SK-N-SH (cell line): ENCODE measurements at regions not wholly inside any gene's neighbourhood (a gene's known extent, or its start where the extent isn't known, plus 50 kb on each side); places are given as distances from the start of the nearest gene placed in this dataset.

Experiments used
- CTCF ChIA-PET: fragments of 300-600, 350-600 bp; formaldehyde crosslinking; extraction: SDS; loops from one replicate; lab custom pipeline; 2021; lab: Yijun Ruan, JAX
- POLR2A ChIA-PET: fragments of 350-600 bp; sonication (Branson Sonifier 250); formaldehyde crosslinking; extraction: SDS; loops from one replicate; lab custom pipeline; 2020; ENCODE audit warnings: antibody characterized with exemption, inconsistent platforms; lab: Yijun Ruan, JAX
- DNase-seq: peaks from one replicate; pipeline ENCODE4 v3.0.0; 2012
- H2AFZ ChIP-seq: fragments of 200-600 bp; sonication (generic); 2 replicates; pipeline ENCODE4 v1.8.1; 2016; ENCODE audit warnings: antibody characterized with exemption, mild to moderate bottlenecking, low read depth
- H3F3A ChIP-seq: fragments of 200-600 bp; sonication (generic); replicated peaks from 2 replicates; pipeline ENCODE3; 2016; ENCODE audit warnings: antibody characterized with exemption, mild to moderate bottlenecking; ENCODE audit not compliant: insufficient read depth
- H3K27ac ChIP-seq, 2 experiments: fragments of 200-500 bp in 1 of 2; fragments of 200-600 bp in 1 of 2; sonication (Bioruptor generic) in 1 of 2; sonication (generic), shearing (Covaris generic) in 1 of 2; 2 replicates each; pipeline versions ENCODE4 v1.5.1 to v1.6.1; 2014 to 2016; ENCODE audit warnings: low read depth in 2 of 2, inconsistent platforms in 1 of 2, low read length in 1 of 2, mild to moderate bottlenecking in 1 of 2, mixed read lengths in 1 of 2
- H3K27me3 ChIP-seq: fragments of 200-600 bp; sonication (generic), shearing (Covaris generic); 2 replicates; pipeline ENCODE4 v1.6.1; 2016; ENCODE audit warnings: mixed run types; ENCODE audit not compliant: insufficient read depth
- H3K36me3 ChIP-seq, 2 experiments: fragments of 200-500 bp in 1 of 2; fragments of 200-600 bp in 1 of 2; sonication (Bioruptor generic) in 1 of 2; sonication (generic) in 1 of 2; replicated peaks in 1 of 2; 2 replicates each; pipeline versions ENCODE3 to v1.5.1; 2014 to 2016; ENCODE audit warnings: low read length in 1 of 2, mild to moderate bottlenecking in 1 of 2; ENCODE audit not compliant: insufficient read depth in 2 of 2, control insufficient read depth in 1 of 2
- H3K4me1 ChIP-seq, 2 experiments: fragments of 200-500 bp in 1 of 2; fragments of 200-600 bp in 1 of 2; sonication (Bioruptor generic) in 1 of 2; sonication (generic), shearing (Covaris generic) in 1 of 2; 2 replicates each; pipeline versions ENCODE4 v1.5.1 to v1.6.1; 2014 to 2016; ENCODE audit warnings: low read depth in 1 of 2, low read length in 1 of 2, mixed run types in 1 of 2; ENCODE audit not compliant: insufficient read depth in 2 of 2, control insufficient read depth in 1 of 2
- H3K4me2 ChIP-seq: fragments of 200-600 bp; sonication (generic), shearing (Covaris generic); 2 replicates; pipeline ENCODE4 v1.6.1; 2017; ENCODE audit warnings: mixed run types
- H3K4me3 ChIP-seq, 2 experiments: fragments of 200-500 bp in 1 of 2; fragments of 200-600 bp in 1 of 2; sonication (Bioruptor generic) in 1 of 2; sonication (generic), shearing (Covaris generic) in 1 of 2; 2 replicates each; pipeline versions ENCODE4 v1.5.1 to v1.8.1; 2014 to 2016; ENCODE audit warnings: low read depth in 2 of 2, inconsistent platforms in 1 of 2, low read length in 1 of 2, mild to moderate bottlenecking in 1 of 2, mixed read lengths in 1 of 2, moderate library complexity in 1 of 2
- H3K79me2 ChIP-seq: fragments of 200-600 bp; sonication (generic); 2 replicates; pipeline ENCODE4 v1.8.1; 2017; ENCODE audit warnings: mild to moderate bottlenecking; ENCODE audit not compliant: insufficient read depth
- H3K9ac ChIP-seq: fragments of 200-600 bp; sonication (generic); 2 replicates; pipeline ENCODE4 v1.6.1; 2017; ENCODE audit warnings: mixed run types
- H3K9me2 ChIP-seq: fragments of 200-600 bp; sonication (generic); 2 replicates; pipeline ENCODE4 v1.6.1; 2017; ENCODE audit warnings: mixed run types
- H3K9me3 ChIP-seq: fragments of 200-600 bp; sonication (generic); 2 replicates; pipeline ENCODE4 v1.6.1; 2017; ENCODE audit warnings: mixed run types, mild to moderate bottlenecking, moderate library complexity
- H4K20me1 ChIP-seq: fragments of 200-600 bp; sonication (generic); 2 replicates; pipeline ENCODE4 v1.6.1; 2017; ENCODE audit warnings: mild to moderate bottlenecking, mixed run types; ENCODE audit not compliant: insufficient read depth
- EP300 ChIP-seq, 2 experiments: IDR thresholded peaks; 2 replicates each; pipeline versions ENCODE4 v1.4.0 to v1.6.1; 2012; ENCODE audit warnings: borderline replicate concordance in 1 of 2, low read depth in 1 of 2, low read length in 1 of 2
- FOXJ3 ChIP-seq: sonication (generic); formaldehyde crosslinking; IDR thresholded peaks from 2 replicates; pipeline ENCODE4 v1.5.1; 2020; ENCODE audit warnings: mild to moderate bottlenecking, missing genetic modification reagents
- GATA2 ChIP-seq: sonication (generic); formaldehyde crosslinking; IDR thresholded peaks from 2 replicates; pipeline ENCODE4 v1.5.0; 2020; ENCODE audit warnings: mild to moderate bottlenecking, missing genetic modification reagents
- JUND ChIP-seq: IDR thresholded peaks from 2 replicates; pipeline ENCODE4 v1.4.0; 2012
- MEF2A ChIP-seq: IDR thresholded peaks from 2 replicates; pipeline ENCODE4 v1.4.0; 2012; ENCODE audit warnings: low read depth, borderline replicate concordance
- MXI1 ChIP-seq: IDR thresholded peaks from 2 replicates; pipeline ENCODE4 v1.6.1; 2012; ENCODE audit warnings: mild to moderate bottlenecking, low read depth, low read length, improper control_type of control experiment
- POLR2AphosphoS5 ChIP-seq: IDR thresholded peaks from 2 replicates; pipeline ENCODE4 v1.6.1; 2012; ENCODE audit warnings: low read depth, low read length
- RCOR1 ChIP-seq: fragments of 150-350 bp; IDR thresholded peaks from 2 replicates; pipeline ENCODE4 v1.6.1; 2017; ENCODE audit warnings: antibody characterized with exemption, low read length
- RFX5 ChIP-seq: IDR thresholded peaks from 2 replicates; pipeline ENCODE4 v1.6.1; 2012; ENCODE audit warnings: mild to moderate bottlenecking, improper control_type of control experiment, low read length
- SIN3A ChIP-seq: IDR thresholded peaks from 2 replicates; pipeline ENCODE4 v1.6.1; 2012; ENCODE audit warnings: low read depth, mild to moderate bottlenecking, low read length, moderate library complexity, borderline replicate concordance
- TAF1 ChIP-seq: IDR thresholded peaks from 2 replicates; pipeline ENCODE4 v1.6.1; 2012; ENCODE audit warnings: low read depth, mild to moderate bottlenecking, low read length, moderate library complexity, borderline replicate concordance
- TCF12 ChIP-seq: IDR thresholded peaks from 2 replicates; pipeline ENCODE4 v1.4.0; 2012
- YY1 ChIP-seq: IDR thresholded peaks from 2 replicates; pipeline ENCODE4 v1.4.0; 2012; ENCODE audit warnings: low read depth, mild to moderate bottlenecking
- TF ChIP-seq, protein P1 (sequence below): IDR thresholded peaks from 2 replicates; pipeline ENCODE4 v1.4.0; 2012; ENCODE audit warnings: low read depth, borderline replicate concordance
- TF ChIP-seq, protein P2 (sequence below): IDR thresholded peaks from 2 replicates; pipeline ENCODE4; 2012
- TF ChIP-seq, protein P3 (sequence below): fragments of 200-600 bp; sonication (generic); IDR thresholded peaks from 2 replicates; pipeline ENCODE4 v1.6.1; 2017; ENCODE audit warnings: antibody characterized with exemption, mild to moderate bottlenecking, moderate library complexity

DNA sequence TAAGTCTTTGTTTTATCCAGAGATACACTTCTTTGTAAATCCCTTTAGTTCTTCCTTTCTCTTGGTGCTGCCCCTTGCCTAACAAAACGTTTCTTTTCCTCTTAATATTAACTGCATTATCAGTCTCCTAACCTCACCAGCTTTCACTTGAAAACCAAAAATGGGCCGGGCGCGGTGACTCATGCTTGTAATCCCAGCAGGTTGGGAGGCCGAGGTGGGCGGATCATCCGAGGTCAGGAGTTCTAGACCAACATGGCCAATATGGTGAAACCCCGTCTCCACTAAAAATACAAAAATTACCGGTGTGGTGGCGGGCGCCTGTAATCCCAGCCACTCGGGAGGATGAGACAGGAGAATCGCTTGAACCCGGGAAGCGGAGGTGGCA lies 329.8 kb upstream of the MIR17HG start (continued):
- TF ChIP-seq RFX5 (no peak), RCOR1 (no peak)
- TF ChIP-seq, all 33 proteins: peak for 0

DNA sequence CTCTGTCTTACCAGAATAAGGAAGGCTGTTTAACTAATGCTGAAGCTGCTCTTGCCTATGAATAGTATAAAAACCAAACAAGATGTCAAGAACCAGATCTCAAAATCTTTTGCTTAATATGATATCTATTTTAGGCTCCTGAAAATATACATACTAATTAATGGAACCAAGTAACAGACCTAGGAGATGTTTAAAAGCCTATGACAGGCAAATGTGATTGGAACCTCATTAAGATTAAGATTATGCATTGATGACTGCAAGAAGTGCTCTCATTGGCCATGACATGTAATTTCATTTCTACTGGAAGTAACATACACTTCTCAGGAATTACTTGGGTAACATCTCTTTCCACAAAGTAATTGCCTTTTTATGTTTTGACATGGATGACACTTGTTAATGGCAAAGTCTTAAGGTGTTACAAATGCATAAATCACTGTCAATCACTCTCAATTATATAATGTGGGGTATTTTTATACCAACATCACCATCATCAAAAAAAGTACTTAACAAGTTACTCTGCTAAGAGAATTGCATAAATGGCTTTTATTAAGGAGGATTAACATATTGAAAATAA lies 326.9 kb upstream of the MIR17HG start:
- Histone ChIP-seq H2AFZ (no peak overlapping the region), H4K20me1 (no peaks in the 10 kb centered on the region), H3K79me2 (no peaks in the 10 kb centered on the region), H3K9ac (no peak overlapping the region), H3K9me2 (no peaks in the 10 kb centered on the region), H3K4me1 (no peaks in the 10 kb centered on the region), H3K4me2 (no peak overlapping the region), H3F3A (no peaks in the 10 kb centered on the region), H3K9me3 (no peaks in the 10 kb centered on the region), H3K36me3 (no peaks in the 10 kb centered on the region), H3K27me3 (no peaks in the 10 kb centered on the region), H3K27ac (no peak overlapping the region), H3K4me3 (no peak overlapping the region)
- no peak for DNase-seq
- ChIA-PET CTCF (interaction anchor here (1.0 to 1.5 kb wide), 2 partner anchors 8 to 1096 kb away, joined by 3 to 5 read pairs; no protein-coding TSS in a partner anchor), POLR2A (no interaction called here)
- no peak for TF ChIP-seq MEF2A
- no peak for TF ChIP-seq JUND
- TF ChIP-seq POLR2AphosphoS5, result no peak
- TF ChIP-seq, protein P1, sequence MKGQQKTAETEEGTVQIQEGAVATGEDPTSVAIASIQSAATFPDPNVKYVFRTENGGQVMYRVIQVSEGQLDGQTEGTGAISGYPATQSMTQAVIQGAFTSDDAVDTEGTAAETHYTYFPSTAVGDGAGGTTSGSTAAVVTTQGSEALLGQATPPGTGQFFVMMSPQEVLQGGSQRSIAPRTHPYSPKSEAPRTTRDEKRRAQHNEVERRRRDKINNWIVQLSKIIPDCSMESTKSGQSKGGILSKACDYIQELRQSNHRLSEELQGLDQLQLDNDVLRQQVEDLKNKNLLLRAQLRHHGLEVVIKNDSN, result no peak
- TF ChIP-seq RFX5, result no peak
- no peak for TF ChIP-seq GATA2
- no peak for TF ChIP-seq YY1
- no peak for TF ChIP-seq SIN3A
- TF ChIP-seq TCF12, result no peak
- TF ChIP-seq, protein P2, sequence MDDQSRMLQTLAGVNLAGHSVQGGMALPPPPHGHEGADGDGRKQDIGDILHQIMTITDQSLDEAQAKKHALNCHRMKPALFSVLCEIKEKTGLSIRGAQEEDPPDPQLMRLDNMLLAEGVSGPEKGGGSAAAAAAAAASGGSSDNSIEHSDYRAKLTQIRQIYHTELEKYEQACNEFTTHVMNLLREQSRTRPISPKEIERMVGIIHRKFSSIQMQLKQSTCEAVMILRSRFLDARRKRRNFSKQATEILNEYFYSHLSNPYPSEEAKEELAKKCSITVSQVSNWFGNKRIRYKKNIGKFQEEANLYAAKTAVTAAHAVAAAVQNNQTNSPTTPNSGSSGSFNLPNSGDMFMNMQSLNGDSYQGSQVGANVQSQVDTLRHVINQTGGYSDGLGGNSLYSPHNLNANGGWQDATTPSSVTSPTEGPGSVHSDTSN, result no peak
- no peak for TF ChIP-seq MXI1
- TF ChIP-seq, protein P3, sequence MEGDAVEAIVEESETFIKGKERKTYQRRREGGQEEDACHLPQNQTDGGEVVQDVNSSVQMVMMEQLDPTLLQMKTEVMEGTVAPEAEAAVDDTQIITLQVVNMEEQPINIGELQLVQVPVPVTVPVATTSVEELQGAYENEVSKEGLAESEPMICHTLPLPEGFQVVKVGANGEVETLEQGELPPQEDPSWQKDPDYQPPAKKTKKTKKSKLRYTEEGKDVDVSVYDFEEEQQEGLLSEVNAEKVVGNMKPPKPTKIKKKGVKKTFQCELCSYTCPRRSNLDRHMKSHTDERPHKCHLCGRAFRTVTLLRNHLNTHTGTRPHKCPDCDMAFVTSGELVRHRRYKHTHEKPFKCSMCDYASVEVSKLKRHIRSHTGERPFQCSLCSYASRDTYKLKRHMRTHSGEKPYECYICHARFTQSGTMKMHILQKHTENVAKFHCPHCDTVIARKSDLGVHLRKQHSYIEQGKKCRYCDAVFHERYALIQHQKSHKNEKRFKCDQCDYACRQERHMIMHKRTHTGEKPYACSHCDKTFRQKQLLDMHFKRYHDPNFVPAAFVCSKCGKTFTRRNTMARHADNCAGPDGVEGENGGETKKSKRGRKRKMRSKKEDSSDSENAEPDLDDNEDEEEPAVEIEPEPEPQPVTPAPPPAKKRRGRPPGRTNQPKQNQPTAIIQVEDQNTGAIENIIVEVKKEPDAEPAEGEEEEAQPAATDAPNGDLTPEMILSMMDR, result no peak
- no peak for TF ChIP-seq TAF1
- no peak for TF ChIP-seq EP300 (IDR thresholded peaks at IDR 0.05; ENCODE audit: borderline replicate concordance in 1 of 2, low read depth in 1 of 2, low read length in 1 of 2)
- TF ChIP-seq FOXJ3, result no peak
- TF ChIP-seq RCOR1, result no peak
